Coronary artery (tissue), 2 donors: ENCODE measurements at regions not wholly inside any gene's neighbourhood (a gene's known extent, or its start where the extent isn't known, plus 50 kb on each side); places are given as distances from the start of the nearest gene placed in this dataset.
"Not testable (repeated sequence)": the region's sequence is repeated elsewhere in the genome, so short reads cannot be mapped to it uniquely, and the experiment has no call there.

ENCODE experiments used
- DNase-seq: peaks from one replicate; pipeline ENCODE4 v3.0.0-alpha.2; 2017; ENCODE audit warnings: low spot score
- H3K27ac ChIP-seq, 2 donors: fragments of 200-600 bp; sonication (generic); one replicate each; pipeline ENCODE4 v1.5.1; 2016 to 2019
- H3K4me3 ChIP-seq: fragments of 200-600 bp; sonication (generic); 2 replicates; pipeline ENCODE4 v1.5.1; 2016; ENCODE audit warnings: mild to moderate bottlenecking, moderate library complexity
- CTCF ChIP-seq: fragments of 200-600 bp; sonication (generic); IDR thresholded peaks from one replicate; pipeline ENCODE4 v1.5.1; 2019; ENCODE audit warnings: antibody characterized with exemption

GRCh38 chr7:16369855-16370254, 51.5 kb downstream of the CRPPA start:
- DNase-seq, result no peak
- no peak for TF ChIP-seq CTCF
- no peak overlapping the region for H3K4me3 ChIP-seq
- H3K27ac ChIP-seq, result no peak overlapping the region

GRCh38 chr7:16369309-16369708, 52.0 kb downstream of the CRPPA start:
- H3K27ac ChIP-seq, result not testable (repeated sequence)

GRCh38 chr7:16368885-16369284, 52.5 kb downstream of the CRPPA start:
- Histone ChIP-seq H3K27ac (no peak overlapping the region), H3K4me3 (no peak overlapping the region)
- DNase-seq, result no peak
- no peak for TF ChIP-seq CTCF

More at GRCh38 chr7:16369309-16369708, 52.0 kb downstream of the CRPPA start:
- not testable (repeated sequence) for DNase-seq, H3K4me3 ChIP-seq

- Histone ChIP-seq H3K4me3 (no peak overlapping the region), H3K27ac (no peak overlapping the region)
- no peak for DNase-seq
- no peak for TF ChIP-seq CTCF
Measured at GRCh38 chr7:16367115-16367514, 54.2 kb downstream of the CRPPA start.

- TF ChIP-seq CTCF, result no peak
- DNase-seq, result no peak
- Histone ChIP-seq H3K27ac (no peak overlapping the region), H3K4me3 (no peak overlapping the region)
Measured at GRCh38 chr7:16365952-16366351, 55.4 kb downstream of the CRPPA start.

- no peak for TF ChIP-seq CTCF
- DNase-seq, result no peak
- Histone ChIP-seq H3K27ac (no peak overlapping the region), H3K4me3 (no peak overlapping the region)
Measured at GRCh38 chr7:16365177-16365576, 56.2 kb downstream of the CRPPA start.

- no peak overlapping the region for H3K27ac ChIP-seq
- H3K4me3 ChIP-seq, result no peak overlapping the region
- TF ChIP-seq CTCF, result no peak
- no peak for DNase-seq
Measured at GRCh38 chr7:16359216-16359615, 62.1 kb downstream of the CRPPA start.

GRCh38 chr7:16357921-16358320, 63.4 kb downstream of the CRPPA start:
- H3K4me3 ChIP-seq, result no peak overlapping the region
- DNase-seq, result no peak
- H3K27ac ChIP-seq, result no peak overlapping the region
- TF ChIP-seq CTCF, result no peak
